ENCODE measurements at regions not wholly inside any gene's neighbourhood (a gene's known extent, or its start where the extent isn't known, plus 50 kb on each side); places are given as distances from the start of the nearest gene placed in this dataset.
"Not testable (repeated sequence)": the region's sequence is repeated elsewhere in the genome, so short reads cannot be mapped to it uniquely, and the experiment has no call there.

GRCh38 chr4:57355101-57355665 lies 245.0 kb upstream of the IGFBP7 start:
- H3K4me3 ChIP-seq (ENCODE audit: low read depth, low read length): no peak overlapping the region
- TF ChIP-seq, protein P1, sequence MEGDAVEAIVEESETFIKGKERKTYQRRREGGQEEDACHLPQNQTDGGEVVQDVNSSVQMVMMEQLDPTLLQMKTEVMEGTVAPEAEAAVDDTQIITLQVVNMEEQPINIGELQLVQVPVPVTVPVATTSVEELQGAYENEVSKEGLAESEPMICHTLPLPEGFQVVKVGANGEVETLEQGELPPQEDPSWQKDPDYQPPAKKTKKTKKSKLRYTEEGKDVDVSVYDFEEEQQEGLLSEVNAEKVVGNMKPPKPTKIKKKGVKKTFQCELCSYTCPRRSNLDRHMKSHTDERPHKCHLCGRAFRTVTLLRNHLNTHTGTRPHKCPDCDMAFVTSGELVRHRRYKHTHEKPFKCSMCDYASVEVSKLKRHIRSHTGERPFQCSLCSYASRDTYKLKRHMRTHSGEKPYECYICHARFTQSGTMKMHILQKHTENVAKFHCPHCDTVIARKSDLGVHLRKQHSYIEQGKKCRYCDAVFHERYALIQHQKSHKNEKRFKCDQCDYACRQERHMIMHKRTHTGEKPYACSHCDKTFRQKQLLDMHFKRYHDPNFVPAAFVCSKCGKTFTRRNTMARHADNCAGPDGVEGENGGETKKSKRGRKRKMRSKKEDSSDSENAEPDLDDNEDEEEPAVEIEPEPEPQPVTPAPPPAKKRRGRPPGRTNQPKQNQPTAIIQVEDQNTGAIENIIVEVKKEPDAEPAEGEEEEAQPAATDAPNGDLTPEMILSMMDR (IDR thresholded peaks at IDR 0.05; ENCODE audit: low read depth, low read length, missing control alignments): no peak
- in situ Hi-C loops (cut with HindIII; ENCODE audit: low sequenced_read_pairs): no loop called here
- no peak for DNase-seq (ENCODE audit: low read depth)

- TF ChIP-seq, protein P1 (IDR thresholded peaks at IDR 0.05; ENCODE audit: low read depth, low read length, missing control alignments): no peak
- H3K4me3 ChIP-seq (ENCODE audit: low read depth, low read length): no peak overlapping the region
- DNase-seq (ENCODE audit: low read depth): no peak
- in situ Hi-C loops (cut with HindIII; ENCODE audit: low sequenced_read_pairs): no loop called here
These were observed 241.5 kb upstream of the IGFBP7 start for GRCh38 chr4:57351731-57352130.

- H3K4me3 ChIP-seq (ENCODE audit: low read depth, low read length): no peak overlapping the region
- TF ChIP-seq, protein P1 (IDR thresholded peaks at IDR 0.05; ENCODE audit: low read depth, low read length, missing control alignments): no peak
- DNase-seq (ENCODE audit: low read depth): no peak
- in situ Hi-C loops (cut with HindIII; ENCODE audit: low sequenced_read_pairs): no loop called here
These were observed 234.1 kb upstream of the IGFBP7 start for GRCh38 chr4:57344296-57344695.

GRCh38 chr4:57342411-57342810 lies 232.2 kb upstream of the IGFBP7 start:
- H3K4me3 ChIP-seq (ENCODE audit: low read depth, low read length): no peak overlapping the region
- DNase-seq (ENCODE audit: low read depth): peak; percentile 6
- in situ Hi-C loops (cut with HindIII; ENCODE audit: low sequenced_read_pairs): no loop called here
- TF ChIP-seq, protein P1 (IDR thresholded peaks at IDR 0.05; ENCODE audit: low read depth, low read length, missing control alignments): no peak

DNA sequence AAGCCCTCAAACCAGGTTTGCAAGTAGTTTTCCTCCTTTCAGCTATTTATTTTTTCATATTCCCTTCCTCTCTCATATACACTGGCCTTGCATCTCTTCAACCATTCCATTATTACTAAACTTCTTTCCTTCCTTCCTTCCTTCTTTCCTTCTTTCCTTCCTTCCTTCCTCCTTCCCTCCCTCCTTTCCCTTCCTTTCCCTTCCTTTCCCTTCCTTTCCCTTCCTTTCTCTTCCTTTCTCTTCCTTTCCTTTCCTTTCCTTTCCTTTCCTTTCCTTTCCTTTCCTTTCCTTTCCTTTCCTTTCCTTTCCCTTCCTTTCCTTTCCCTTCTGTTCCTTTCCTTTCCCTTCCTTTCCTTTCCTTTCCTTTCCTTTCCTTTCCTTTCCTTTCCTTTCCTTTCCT lies 228.7 kb upstream of the IGFBP7 start:
- H3K4me3 ChIP-seq (ENCODE audit: low read depth, low read length); DNase-seq (ENCODE audit: low read depth); in situ Hi-C loops (cut with HindIII; ENCODE audit: low sequenced_read_pairs): not testable (repeated sequence)

DNA sequence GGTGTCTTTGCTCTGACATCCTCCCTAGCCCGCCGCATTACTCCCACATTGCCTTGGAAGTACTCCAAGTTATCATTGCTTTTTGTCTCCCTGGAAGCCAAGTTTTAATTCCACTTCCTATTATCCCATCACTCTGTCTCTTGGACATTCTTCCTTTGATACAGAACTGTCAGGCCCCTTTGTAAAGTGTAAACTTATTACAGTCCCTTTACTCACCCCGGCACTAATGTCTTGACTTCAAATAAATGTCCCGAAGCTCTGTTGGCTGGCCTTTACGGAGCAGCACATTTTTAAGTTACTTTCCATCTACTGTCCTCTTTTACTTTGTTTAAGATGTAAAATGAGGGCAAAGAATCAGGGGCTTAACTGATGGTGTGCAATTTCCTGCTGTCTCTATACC lies 223.5 kb upstream of the IGFBP7 start:
- TF ChIP-seq, protein P1 (IDR thresholded peaks at IDR 0.05; ENCODE audit: low read depth, low read length, missing control alignments): no peak
- no peak overlapping the region for H3K4me3 ChIP-seq (ENCODE audit: low read depth, low read length)
- in situ Hi-C loops (cut with HindIII; ENCODE audit: low sequenced_read_pairs): no loop called here
- DNase-seq (ENCODE audit: low read depth): no peak

- no peak for DNase-seq (ENCODE audit: low read depth)
- in situ Hi-C loops (cut with HindIII; ENCODE audit: low sequenced_read_pairs): no loop called here
- H3K4me3 ChIP-seq (ENCODE audit: low read depth, low read length): no peak overlapping the region
- TF ChIP-seq, protein P1 (IDR thresholded peaks at IDR 0.05; ENCODE audit: low read depth, low read length, missing control alignments): no peak
These were observed 221.8 kb upstream of the IGFBP7 start for GRCh38 chr4:57331959-57332358.
